Lung (tissue), 11 donors: ENCODE measurements at regions not wholly inside any gene's neighbourhood (a gene's known extent, or its start where the extent isn't known, plus 50 kb on each side); places are given as distances from the start of the nearest gene placed in this dataset.

Source experiments
- ATAC-seq: fragments of 200-7000 bp; cut with Tn5 transposase; one replicate; pipeline ENCODE4 v1.9.1; 2020; ENCODE audit warnings: moderate number of reproducible peaks; ENCODE audit not compliant: insufficient read depth, low FRiP score
- DNase-seq, 3 donors: peaks; one replicate each; pipeline ENCODE4 v3.0.0-alpha.2; 2013 to 2017
- H3K27ac ChIP-seq, 2 donors: one replicate each; pipeline ENCODE4 v1.5.1; 2013; ENCODE audit warnings: mild to moderate bottlenecking in 2 of 2, moderate library complexity in 2 of 2, control low read depth in 1 of 2, inconsistent platforms in 1 of 2, low read depth in 1 of 2, low read length in 1 of 2
- H3K27me3 ChIP-seq, 3 donors: one replicate each; pipeline ENCODE4 v1.5.1; 2013; ENCODE audit warnings: low read length in 2 of 3; ENCODE audit not compliant: control insufficient read depth in 3 of 3, insufficient read depth in 3 of 3
- H3K36me3 ChIP-seq, 4 donors: one replicate each; pipeline ENCODE4 v1.5.1; 2013; ENCODE audit warnings: low read length in 4 of 4, mild to moderate bottlenecking in 1 of 4, moderate library complexity in 1 of 4; ENCODE audit not compliant: control insufficient read depth in 4 of 4, insufficient read depth in 4 of 4
- H3K4me1 ChIP-seq, 5 donors: one replicate each; pipeline ENCODE4 v1.5.1; 2013; ENCODE audit warnings: low read length in 5 of 5, mild to moderate bottlenecking in 2 of 5, moderate library complexity in 1 of 5; ENCODE audit not compliant: control insufficient read depth in 5 of 5, insufficient read depth in 5 of 5
- H3K4me3 ChIP-seq: one replicate; pipeline ENCODE4 v1.5.1; 2013; ENCODE audit warnings: mild to moderate bottlenecking, control low read depth, moderate library complexity
- H3K9ac ChIP-seq, 2 donors: one replicate each; pipeline ENCODE4 v1.5.1; 2013; ENCODE audit warnings: low read length in 2 of 2, control low read depth in 1 of 2; ENCODE audit not compliant: insufficient read depth in 1 of 2
- H3K9me3 ChIP-seq, 4 donors: one replicate each; pipeline ENCODE4 v1.5.1; 2013; ENCODE audit warnings: low read length in 3 of 4, mild to moderate bottlenecking in 1 of 4, moderate library complexity in 1 of 4; ENCODE audit not compliant: control insufficient read depth in 4 of 4, insufficient read depth in 3 of 4
- WGBS, 2 donors: extraction: QIAGEN DNeasy Blood & Tissue Kit; methylation state at CpG; one replicate each; pipeline ENCODE4 v1.1.7; 2013; 5-methylcytosine and 5-hydroxymethylcytosine counted together
- TF ChIP-seq, protein P1 (sequence below): IDR thresholded peaks from 2 replicates; pipeline ENCODE4 v1.5.1; 2012; ENCODE audit warnings: mild to moderate bottlenecking; ENCODE audit errors: control extremely low read depth, extremely low read depth
- donor health status: control.
- donor health status: control.
- donor health status: Bipolar disorder and iron deficiency.
- donor health status: healthy.
- donor health status: DM: yes; HTN: yes; CAD: no.

DNA sequence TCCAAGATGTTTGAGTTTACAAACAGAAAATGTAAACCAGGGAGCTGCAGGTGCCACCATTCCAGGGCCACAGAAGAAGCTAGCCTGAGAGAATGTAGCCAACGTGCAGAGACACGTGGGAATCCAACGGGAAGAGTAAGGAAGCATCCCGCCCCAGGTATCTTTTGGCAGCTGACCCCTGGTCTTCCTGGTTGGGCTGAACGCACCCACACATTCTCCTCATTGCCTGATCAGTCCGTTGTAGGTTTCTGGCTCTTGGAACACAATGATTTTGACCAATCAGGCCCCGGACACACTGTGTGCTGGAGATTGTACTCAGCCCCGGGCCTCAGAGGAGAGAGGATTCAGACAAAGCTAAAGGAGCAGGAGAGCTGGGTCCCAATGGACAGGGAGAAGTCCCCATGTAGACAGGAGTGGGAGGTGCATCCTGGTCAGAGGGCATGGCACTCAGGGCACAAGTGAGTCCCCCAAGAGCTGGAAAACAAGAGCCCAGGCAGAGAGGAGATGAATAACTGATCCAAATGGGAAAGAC lies 102.3 kb downstream of the TPRA1 start:
- Histone ChIP-seq H3K9ac (no peak overlapping the region), H3K4me1 (no peaks in the 10 kb centered on the region), H3K9me3 (no peaks in the 10 kb centered on the region), H3K27me3 (peaks cover 0 to 3% (median 0%) of the 10 kb centered on the region in 3 donors), H3K4me3 (no peak overlapping the region), H3K36me3 (no peaks in the 10 kb centered on the region), H3K27ac (no peak overlapping the region)
- DNase-seq (no peak), ATAC-seq (no peak)
- TF ChIP-seq, protein P1, sequence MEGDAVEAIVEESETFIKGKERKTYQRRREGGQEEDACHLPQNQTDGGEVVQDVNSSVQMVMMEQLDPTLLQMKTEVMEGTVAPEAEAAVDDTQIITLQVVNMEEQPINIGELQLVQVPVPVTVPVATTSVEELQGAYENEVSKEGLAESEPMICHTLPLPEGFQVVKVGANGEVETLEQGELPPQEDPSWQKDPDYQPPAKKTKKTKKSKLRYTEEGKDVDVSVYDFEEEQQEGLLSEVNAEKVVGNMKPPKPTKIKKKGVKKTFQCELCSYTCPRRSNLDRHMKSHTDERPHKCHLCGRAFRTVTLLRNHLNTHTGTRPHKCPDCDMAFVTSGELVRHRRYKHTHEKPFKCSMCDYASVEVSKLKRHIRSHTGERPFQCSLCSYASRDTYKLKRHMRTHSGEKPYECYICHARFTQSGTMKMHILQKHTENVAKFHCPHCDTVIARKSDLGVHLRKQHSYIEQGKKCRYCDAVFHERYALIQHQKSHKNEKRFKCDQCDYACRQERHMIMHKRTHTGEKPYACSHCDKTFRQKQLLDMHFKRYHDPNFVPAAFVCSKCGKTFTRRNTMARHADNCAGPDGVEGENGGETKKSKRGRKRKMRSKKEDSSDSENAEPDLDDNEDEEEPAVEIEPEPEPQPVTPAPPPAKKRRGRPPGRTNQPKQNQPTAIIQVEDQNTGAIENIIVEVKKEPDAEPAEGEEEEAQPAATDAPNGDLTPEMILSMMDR, result no peak
- WGBS, 2 donors, result 79 to 83% methylated on average over 8 of the region's 8 CpGs

GRCh38 chr3:127487196-127487595 lies 103.3 kb downstream of the TPRA1 start:
- ATAC-seq (no peak), DNase-seq (no peak)
- Histone ChIP-seq H3K27ac (no peak overlapping the region), H3K9ac (no peak overlapping the region), H3K4me1 (no peaks in the 10 kb centered on the region), H3K27me3 (peaks cover 0 to 3% (median 0%) of the 10 kb centered on the region in 3 donors), H3K4me3 (no peak overlapping the region), H3K9me3 (no peaks in the 10 kb centered on the region), H3K36me3 (no peaks in the 10 kb centered on the region)
- 90 to 94% methylated on average over 7 of the region's 7 CpGs for WGBS, 2 donors
- TF ChIP-seq, protein P1, result no peak

DNA sequence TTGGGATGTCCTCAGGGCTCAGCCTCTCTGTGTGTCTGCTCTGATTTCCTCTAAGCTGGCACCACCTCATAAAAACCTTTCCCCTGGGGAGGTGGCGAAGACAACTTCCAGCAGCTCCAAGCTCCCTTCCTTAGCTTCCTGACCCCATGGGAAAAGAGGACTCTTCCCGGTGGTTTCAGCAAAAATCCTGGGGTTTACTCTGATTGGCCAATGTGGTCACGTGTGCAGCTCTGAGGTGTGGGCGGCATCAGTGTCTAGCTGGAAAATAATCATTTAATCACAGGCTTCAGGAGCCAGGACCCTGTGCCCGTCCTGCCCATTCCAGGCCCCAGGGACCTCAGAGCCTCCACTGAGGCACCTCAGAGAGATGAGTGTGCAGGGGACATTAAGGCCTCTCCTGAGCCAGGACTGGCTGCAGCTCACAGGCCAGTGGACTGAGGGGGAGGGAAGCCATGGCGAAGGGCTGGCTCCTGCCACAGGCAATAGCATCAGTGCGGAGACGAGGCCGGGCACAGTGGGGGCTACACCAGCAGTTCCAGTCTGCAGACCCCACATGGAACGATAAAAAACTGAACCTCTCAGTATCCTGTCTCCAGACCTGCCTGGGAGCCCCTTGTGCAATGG lies 104.1 kb downstream of the TPRA1 start:
- DNase-seq (no peak), ATAC-seq (no peak)
- no peaks in the 10 kb centered on the region for H3K36me3 ChIP-seq
- H3K9ac ChIP-seq, result no peak overlapping the region
- no peaks in the 10 kb centered on the region for H3K9me3 ChIP-seq
- H3K4me1 ChIP-seq, result no peaks in the 10 kb centered on the region
- peaks cover 0 to 3% (median 0%) of the 10 kb centered on the region in 3 donors for H3K27me3 ChIP-seq
- no peak overlapping the region for H3K27ac ChIP-seq
- no peak overlapping the region for H3K4me3 ChIP-seq
- TF ChIP-seq, protein P1, result no peak
- 86 to 92% methylated on average over 10 of the region's 10 CpGs for WGBS, 2 donors
